ENCODE measurements at regions not wholly inside any gene's neighbourhood (a gene's known extent, or its start where the extent isn't known, plus 50 kb on each side); places are given as distances from the start of the nearest gene placed in this dataset.

DNA sequence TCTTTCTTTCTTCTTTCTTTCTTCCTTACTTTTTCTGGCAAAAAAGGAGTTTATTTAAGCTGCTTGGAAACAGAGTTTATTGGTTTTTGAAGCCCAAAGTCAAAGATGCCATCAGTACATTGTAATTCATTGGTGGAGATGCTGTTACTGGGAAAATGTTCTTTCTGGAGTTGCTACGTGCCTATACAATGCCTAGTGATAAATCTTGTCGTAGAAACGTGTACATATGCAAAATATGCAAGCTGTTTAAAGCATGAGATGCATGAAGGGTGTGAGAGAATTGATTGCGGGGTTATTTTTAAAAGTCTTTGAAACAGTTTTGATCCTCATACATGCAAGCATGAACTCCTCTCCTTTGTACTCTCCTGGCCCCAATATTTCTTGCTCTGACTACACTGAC is 1060.6 kb upstream of the NCAM2 start:
- Mint-ChIP-seq H3K4me1 (ENCODE audit: low read depth) (no peaks in the 10 kb centered on the region), H3K9me3 (peaks cover 13% of the 10 kb centered on the region), H3K27me3 (ENCODE audit: low read depth) (no peaks in the 10 kb centered on the region), H3K4me3 (no peak overlapping the region), H3K36me3 (ENCODE audit: low read depth) (no peaks in the 10 kb centered on the region), H3K27ac (no peak overlapping the region)
- no peak for DNase-seq
- CTCF ChIA-PET, result no interaction called here
- intact Hi-C loops (cut with micrococcal nuclease), result no loop called here

GRCh38 chr21:19941626-19942025 is 1056.6 kb upstream of the NCAM2 start:
- Mint-ChIP-seq H3K27ac (no peak overlapping the region), H3K4me3 (no peak overlapping the region), H3K36me3 (ENCODE audit: low read depth) (no peaks in the 10 kb centered on the region), H3K4me1 (ENCODE audit: low read depth) (no peaks in the 10 kb centered on the region), H3K27me3 (ENCODE audit: low read depth) (no peaks in the 10 kb centered on the region), H3K9me3 (peaks cover 19% of the 10 kb centered on the region)
- intact Hi-C loops (cut with micrococcal nuclease), result no loop called here
- no peak for DNase-seq
- CTCF ChIA-PET, result interaction anchor here (0.7 kb wide), 1 partner anchor 166 kb away, joined by 3 read pairs; no protein-coding TSS in a partner anchor

GRCh38 chr21:19950347-19950746 is 1047.9 kb upstream of the NCAM2 start:
- intact Hi-C loops (cut with micrococcal nuclease), result no loop called here
- H3K9me3 Mint-ChIP-seq, result peaks cover 11% of the 10 kb centered on the region
- H3K4me3 Mint-ChIP-seq, result no peak overlapping the region
- no peak for DNase-seq
- no peak overlapping the region for H3K27ac Mint-ChIP-seq
- no peaks in the 10 kb centered on the region for H3K4me1 Mint-ChIP-seq (ENCODE audit: low read depth)
- no peaks in the 10 kb centered on the region for H3K36me3 Mint-ChIP-seq (ENCODE audit: low read depth)
- CTCF ChIA-PET, result no interaction called here
- no peaks in the 10 kb centered on the region for H3K27me3 Mint-ChIP-seq (ENCODE audit: low read depth)

GRCh38 chr21:19969156-19969555 is 1029.1 kb upstream of the NCAM2 start:
- Mint-ChIP-seq H3K9me3 (peaks cover 15% of the 10 kb centered on the region), H3K36me3 (ENCODE audit: low read depth) (no peaks in the 10 kb centered on the region), H3K27ac (no peak overlapping the region), H3K27me3 (ENCODE audit: low read depth) (no peaks in the 10 kb centered on the region), H3K4me3 (no peak overlapping the region), H3K4me1 (ENCODE audit: low read depth) (no peaks in the 10 kb centered on the region)
- CTCF ChIA-PET, result no interaction called here
- intact Hi-C loops (cut with micrococcal nuclease), result no loop called here
- no peak for DNase-seq

GRCh38 chr21:19981938-19982337 is 1016.3 kb upstream of the NCAM2 start:
- H3K4me3 Mint-ChIP-seq, result no peak overlapping the region
- CTCF ChIA-PET, result no interaction called here
- no peaks in the 10 kb centered on the region for H3K4me1 Mint-ChIP-seq (ENCODE audit: low read depth)
- no peak for DNase-seq
- H3K27ac Mint-ChIP-seq, result no peak overlapping the region
- no peaks in the 10 kb centered on the region for H3K36me3 Mint-ChIP-seq (ENCODE audit: low read depth)
- H3K9me3 Mint-ChIP-seq, result peaks cover 3% of the 10 kb centered on the region
- intact Hi-C loops (cut with micrococcal nuclease), result no loop called here
- H3K27me3 Mint-ChIP-seq (ENCODE audit: low read depth), result no peaks in the 10 kb centered on the region

GRCh38 chr21:19986396-19986795 is 1011.8 kb upstream of the NCAM2 start:
- intact Hi-C loops (cut with micrococcal nuclease), result no loop called here
- Mint-ChIP-seq H3K4me1 (ENCODE audit: low read depth) (no peaks in the 10 kb centered on the region), H3K27me3 (ENCODE audit: low read depth) (no peaks in the 10 kb centered on the region), H3K4me3 (no peak overlapping the region), H3K9me3 (peaks cover 6% of the 10 kb centered on the region), H3K27ac (no peak overlapping the region), H3K36me3 (ENCODE audit: low read depth) (no peaks in the 10 kb centered on the region)
- CTCF ChIA-PET, result no interaction called here
- no peak for DNase-seq

- no peaks in the 10 kb centered on the region for H3K27me3 Mint-ChIP-seq (ENCODE audit: low read depth)
- DNase-seq, result no peak
- H3K27ac Mint-ChIP-seq, result no peak overlapping the region
- H3K4me3 Mint-ChIP-seq, result no peak overlapping the region
- H3K36me3 Mint-ChIP-seq (ENCODE audit: low read depth), result no peaks in the 10 kb centered on the region
- H3K4me1 Mint-ChIP-seq (ENCODE audit: low read depth), result no peaks in the 10 kb centered on the region
- CTCF ChIA-PET, result interaction anchor here (0.6 kb wide), 1 partner anchor 58 kb away, joined by 3 read pairs; no protein-coding TSS in a partner anchor
- peaks cover 9% of the 10 kb centered on the region for H3K9me3 Mint-ChIP-seq
- intact Hi-C loops (cut with micrococcal nuclease), result no loop called here
Measured at GRCh38 chr21:19987671-19988070, 1010.5 kb upstream of the NCAM2 start.

- intact Hi-C loops (cut with micrococcal nuclease), result no loop called here
Measured at GRCh38 chr21:19992540-19992939, 1005.7 kb upstream of the NCAM2 start.

GRCh38 chr21:19993268-19993667 is 1004.9 kb upstream of the NCAM2 start:
- Mint-ChIP-seq H3K9me3 (peaks cover 11% of the 10 kb centered on the region), H3K27ac (no peak overlapping the region), H3K4me1 (ENCODE audit: low read depth) (no peaks in the 10 kb centered on the region), H3K27me3 (ENCODE audit: low read depth) (no peaks in the 10 kb centered on the region), H3K36me3 (ENCODE audit: low read depth) (no peaks in the 10 kb centered on the region), H3K4me3 (no peak overlapping the region)
- intact Hi-C loops (cut with micrococcal nuclease), result no loop called here
- DNase-seq, result no peak
- CTCF ChIA-PET, result no interaction called here

More at GRCh38 chr21:19992540-19992939, 1005.7 kb upstream of the NCAM2 start:
- no peak for DNase-seq
- H3K27ac Mint-ChIP-seq, result no peak overlapping the region
- H3K27me3 Mint-ChIP-seq (ENCODE audit: low read depth), result no peaks in the 10 kb centered on the region
- H3K9me3 Mint-ChIP-seq, result peaks cover 11% of the 10 kb centered on the region
- no peaks in the 10 kb centered on the region for H3K4me1 Mint-ChIP-seq (ENCODE audit: low read depth)
- no peak overlapping the region for H3K4me3 Mint-ChIP-seq
- no peaks in the 10 kb centered on the region for H3K36me3 Mint-ChIP-seq (ENCODE audit: low read depth)
- CTCF ChIA-PET, result no interaction called here

- Mint-ChIP-seq H3K27me3 (ENCODE audit: low read depth) (no peaks in the 10 kb centered on the region), H3K27ac (no peak overlapping the region), H3K4me3 (no peak overlapping the region), H3K4me1 (ENCODE audit: low read depth) (no peaks in the 10 kb centered on the region), H3K36me3 (ENCODE audit: low read depth) (no peaks in the 10 kb centered on the region), H3K9me3 (peaks cover 10% of the 10 kb centered on the region)
- no peak for DNase-seq
- CTCF ChIA-PET, result no interaction called here
- intact Hi-C loops (cut with micrococcal nuclease), result no loop called here
Measured at GRCh38 chr21:19995253-19995652, 1003.0 kb upstream of the NCAM2 start.

GRCh38 chr21:19998453-19998852 is 999.8 kb upstream of the NCAM2 start:
- Mint-ChIP-seq H3K9me3 (peaks cover 4% of the 10 kb centered on the region), H3K4me3 (no peak overlapping the region), H3K27ac (no peak overlapping the region), H3K4me1 (ENCODE audit: low read depth) (no peaks in the 10 kb centered on the region), H3K27me3 (ENCODE audit: low read depth) (no peaks in the 10 kb centered on the region), H3K36me3 (ENCODE audit: low read depth) (no peaks in the 10 kb centered on the region)
- no peak for DNase-seq
- CTCF ChIA-PET, result no interaction called here
- intact Hi-C loops (cut with micrococcal nuclease), result no loop called here

- no peaks in the 10 kb centered on the region for H3K27me3 Mint-ChIP-seq (ENCODE audit: low read depth)
- H3K27ac Mint-ChIP-seq, result no peak overlapping the region
- H3K4me3 Mint-ChIP-seq, result no peak overlapping the region
- H3K36me3 Mint-ChIP-seq (ENCODE audit: low read depth), result no peaks in the 10 kb centered on the region
- CTCF ChIA-PET, result no interaction called here
- intact Hi-C loops (cut with micrococcal nuclease), result no loop called here
- peaks cover 4% of the 10 kb centered on the region for H3K9me3 Mint-ChIP-seq
- H3K4me1 Mint-ChIP-seq (ENCODE audit: low read depth), result no peaks in the 10 kb centered on the region
- DNase-seq, result no peak
Measured at GRCh38 chr21:19999369-20000272, 998.6 kb upstream of the NCAM2 start.

DNA sequence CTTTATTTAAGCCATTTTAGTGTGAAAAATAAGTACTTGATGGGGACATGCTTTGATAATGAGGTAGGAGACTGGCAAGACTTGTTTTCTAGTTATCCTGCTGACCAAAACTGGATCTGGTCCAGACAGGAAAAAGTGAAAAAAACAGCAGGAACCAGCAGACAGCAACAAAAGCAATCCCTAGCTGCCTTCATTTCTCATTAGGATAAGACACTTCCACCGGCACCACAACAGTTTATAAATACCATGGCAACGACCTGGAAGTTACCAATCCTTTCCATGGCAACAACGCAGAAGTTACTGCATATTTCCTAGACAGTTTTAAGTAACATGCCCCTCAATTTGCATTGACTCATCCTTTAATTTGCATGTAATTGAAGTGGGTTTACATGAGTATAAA is 993.8 kb upstream of the NCAM2 start:
- Mint-ChIP-seq H3K27ac (no peak overlapping the region), H3K9me3 (peaks cover 4% of the 10 kb centered on the region), H3K4me1 (ENCODE audit: low read depth) (no peaks in the 10 kb centered on the region), H3K36me3 (ENCODE audit: low read depth) (no peaks in the 10 kb centered on the region), H3K27me3 (ENCODE audit: low read depth) (no peaks in the 10 kb centered on the region), H3K4me3 (no peak overlapping the region)
- DNase-seq, result no peak
- CTCF ChIA-PET, result no interaction called here
- intact Hi-C loops (cut with micrococcal nuclease), result no loop called here

All from activated naive CD4-positive, alpha-beta T cell treated with anti-CD3 and anti-CD28 coated beads for 36 hours (primary cell).